Natural killer cell treated with Interleukin-12 subunit alpha and Interleukin-12 subunit beta and Interleukin-15 and Interleukin-18, amount 100 ng/mL, for 72 hours (primary cell): ENCODE measurements at regions not wholly inside any gene's neighbourhood (a gene's known extent, or its start where the extent isn't known, plus 50 kb on each side); places are given as distances from the start of the nearest gene placed in this dataset.

Source experiments
- ATAC-seq, 2 donors: fragments of 150-1000 bp; cut with Tn5 transposase in 1 of 2; sonication (Bioruptor Pico), chemical (Tn5 transposase) in 1 of 2; 2 replicates each; pipeline ENCODE4 v1.10.0; 2021
- DNase-seq: peaks from one replicate; pipeline ENCODE4 v3.0.0; 2022; ENCODE audit warnings: low spot score
- H3K27ac Mint-ChIP-seq, 2 donors: 1 replicate in 1 of 2; 2 replicates in 1 of 2; pipeline ENCODE4 v1.8.0; 2022; ENCODE audit warnings: mixed read lengths in 2 of 2, mild to moderate bottlenecking in 1 of 2, moderate library complexity in 1 of 2
- H3K27me3 Mint-ChIP-seq, 2 donors: 1 replicate in 1 of 2; 2 replicates in 1 of 2; pipeline ENCODE4 v1.8.0; 2022; ENCODE audit warnings: mixed read lengths in 2 of 2
- H3K36me3 Mint-ChIP-seq: one replicate; pipeline ENCODE4 v1.8.0; 2022; ENCODE audit warnings: mixed read lengths
- H3K4me1 Mint-ChIP-seq, 2 donors: 1 replicate in 1 of 2; 2 replicates in 1 of 2; pipeline ENCODE4 v1.8.0; 2022; ENCODE audit warnings: low read depth in 2 of 2, mixed read lengths in 2 of 2, mild to moderate bottlenecking in 1 of 2
- H3K4me3 Mint-ChIP-seq: one replicate; pipeline ENCODE4 v1.8.0; 2022; ENCODE audit warnings: mixed read lengths
- H3K9me3 Mint-ChIP-seq: 2 replicates; pipeline ENCODE4 v1.8.0; 2022; ENCODE audit warnings: mixed read lengths

- DNase-seq (no peak), ATAC-seq (no peak)
- Mint-ChIP-seq H3K27ac (no peak overlapping the region), H3K36me3 (peaks cover 4% of the 10 kb centered on the region), H3K4me3 (no peak overlapping the region), H3K27me3 (no peaks in the 10 kb centered on the region), H3K9me3 (peaks cover 3% of the 10 kb centered on the region), H3K4me1 (no peaks in the 10 kb centered on the region)
Measured at GRCh38 chr1:80072563-80072962, 1066.0 kb upstream of the ADGRL4 start.

GRCh38 chr1:80066060-80066459 lies 1059.5 kb upstream of the ADGRL4 start:
- H3K36me3 Mint-ChIP-seq: no peaks in the 10 kb centered on the region
- DNase-seq (no peak), ATAC-seq (no peak)
- H3K4me1 Mint-ChIP-seq: no peaks in the 10 kb centered on the region
- H3K4me3 Mint-ChIP-seq: no peak overlapping the region
- no peak overlapping the region for H3K27ac Mint-ChIP-seq
- H3K9me3 Mint-ChIP-seq: peaks cover 6% of the 10 kb centered on the region
- H3K27me3 Mint-ChIP-seq: no peaks in the 10 kb centered on the region

- Mint-ChIP-seq H3K36me3 (no peaks in the 10 kb centered on the region), H3K27me3 (no peaks in the 10 kb centered on the region), H3K9me3 (peaks cover 6% of the 10 kb centered on the region), H3K4me3 (no peak overlapping the region), H3K27ac (no peak overlapping the region), H3K4me1 (no peaks in the 10 kb centered on the region)
- ATAC-seq (no peak), DNase-seq (no peak)
Measured at GRCh38 chr1:80064524-80064923, 1058.0 kb upstream of the ADGRL4 start.

GRCh38 chr1:80059940-80060339 lies 1053.4 kb upstream of the ADGRL4 start:
- no peak for ATAC-seq

GRCh38 chr1:80056179-80056578 lies 1049.6 kb upstream of the ADGRL4 start:
- Mint-ChIP-seq H3K27me3 (no peaks in the 10 kb centered on the region), H3K4me1 (no peaks in the 10 kb centered on the region), H3K4me3 (no peak overlapping the region), H3K36me3 (no peaks in the 10 kb centered on the region), H3K27ac (no peak overlapping the region), H3K9me3 (peaks cover 5% of the 10 kb centered on the region)
- DNase-seq (no peak), ATAC-seq (no peak)

More at GRCh38 chr1:80059940-80060339, 1053.4 kb upstream of the ADGRL4 start:
- DNase-seq: no peak
- Mint-ChIP-seq H3K36me3 (no peaks in the 10 kb centered on the region), H3K27me3 (no peaks in the 10 kb centered on the region), H3K9me3 (peaks cover 5% of the 10 kb centered on the region), H3K4me1 (no peaks in the 10 kb centered on the region), H3K4me3 (no peak overlapping the region), H3K27ac (no peak overlapping the region)

GRCh38 chr1:80054129-80054528 lies 1047.6 kb upstream of the ADGRL4 start:
- H3K27ac Mint-ChIP-seq: no peak overlapping the region
- no peaks in the 10 kb centered on the region for H3K36me3 Mint-ChIP-seq
- no peaks in the 10 kb centered on the region for H3K27me3 Mint-ChIP-seq
- no peaks in the 10 kb centered on the region for H3K4me1 Mint-ChIP-seq
- no peak overlapping the region for H3K4me3 Mint-ChIP-seq
- DNase-seq (no peak), ATAC-seq (no peak)
- H3K9me3 Mint-ChIP-seq: peaks cover 5% of the 10 kb centered on the region

- no peak for DNase-seq
- H3K27ac Mint-ChIP-seq: no peak overlapping the region
Measured at GRCh38 chr1:80053613-80054012, 1047.1 kb upstream of the ADGRL4 start.

GRCh38 chr1:80050523-80050922 lies 1044.0 kb upstream of the ADGRL4 start:
- Mint-ChIP-seq H3K4me3 (no peak overlapping the region), H3K27ac (no peak overlapping the region), H3K4me1 (no peaks in the 10 kb centered on the region), H3K27me3 (no peaks in the 10 kb centered on the region), H3K9me3 (peaks cover 9% of the 10 kb centered on the region), H3K36me3 (no peaks in the 10 kb centered on the region)
- no peak for ATAC-seq
- DNase-seq: no peak

More at GRCh38 chr1:80053613-80054012, 1047.1 kb upstream of the ADGRL4 start:
- Mint-ChIP-seq H3K36me3 (no peaks in the 10 kb centered on the region), H3K27me3 (no peaks in the 10 kb centered on the region), H3K4me1 (no peaks in the 10 kb centered on the region), H3K4me3 (no peak overlapping the region), H3K9me3 (peaks cover 5% of the 10 kb centered on the region)
- no peak for ATAC-seq

- ATAC-seq (no peak), DNase-seq (no peak)
- H3K36me3 Mint-ChIP-seq: no peaks in the 10 kb centered on the region
- H3K9me3 Mint-ChIP-seq: peaks cover 9% of the 10 kb centered on the region
- no peaks in the 10 kb centered on the region for H3K27me3 Mint-ChIP-seq
- H3K4me1 Mint-ChIP-seq: no peaks in the 10 kb centered on the region
- H3K27ac Mint-ChIP-seq: no peak overlapping the region
- no peak overlapping the region for H3K4me3 Mint-ChIP-seq
Measured at GRCh38 chr1:80050085-80050484, 1043.6 kb upstream of the ADGRL4 start.

GRCh38 chr1:80048716-80049115 lies 1042.2 kb upstream of the ADGRL4 start:
- ATAC-seq (no peak), DNase-seq (no peak)
- no peaks in the 10 kb centered on the region for H3K4me1 Mint-ChIP-seq
- no peaks in the 10 kb centered on the region for H3K36me3 Mint-ChIP-seq
- H3K27me3 Mint-ChIP-seq: no peaks in the 10 kb centered on the region
- no peak overlapping the region for H3K4me3 Mint-ChIP-seq
- no peak overlapping the region for H3K27ac Mint-ChIP-seq
- H3K9me3 Mint-ChIP-seq: peaks cover 9% of the 10 kb centered on the region

- no peak overlapping the region for H3K27ac Mint-ChIP-seq
- no peaks in the 10 kb centered on the region for H3K4me1 Mint-ChIP-seq
- no peaks in the 10 kb centered on the region for H3K27me3 Mint-ChIP-seq
- H3K9me3 Mint-ChIP-seq: peaks cover 9% of the 10 kb centered on the region
- DNase-seq (no peak), ATAC-seq (no peak)
- H3K4me3 Mint-ChIP-seq: no peak overlapping the region
- H3K36me3 Mint-ChIP-seq: peaks cover 1% of the 10 kb centered on the region
Measured at GRCh38 chr1:80047791-80048190, 1041.3 kb upstream of the ADGRL4 start.

- Mint-ChIP-seq H3K27me3 (no peaks in the 10 kb centered on the region), H3K27ac (no peak overlapping the region), H3K4me3 (no peak overlapping the region), H3K9me3 (peaks cover 19% of the 10 kb centered on the region), H3K36me3 (peaks cover 14% of the 10 kb centered on the region), H3K4me1 (no peaks in the 10 kb centered on the region)
- DNase-seq (no peak), ATAC-seq (no peak)
Measured at GRCh38 chr1:80044662-80045061, 1038.1 kb upstream of the ADGRL4 start.

- Mint-ChIP-seq H3K36me3 (peaks cover 7% of the 10 kb centered on the region), H3K4me3 (no peak overlapping the region), H3K9me3 (peaks cover 28% of the 10 kb centered on the region), H3K27ac (no peak overlapping the region), H3K4me1 (no peaks in the 10 kb centered on the region), H3K27me3 (no peaks in the 10 kb centered on the region)
- DNase-seq (no peak), ATAC-seq (no peak)
Measured at GRCh38 chr1:80036690-80037432, 1030.3 kb upstream of the ADGRL4 start.

GRCh38 chr1:80023358-80023757 lies 1016.8 kb upstream of the ADGRL4 start:
- no peaks in the 10 kb centered on the region for H3K36me3 Mint-ChIP-seq
- no peak for ATAC-seq
- H3K27me3 Mint-ChIP-seq: no peaks in the 10 kb centered on the region
- DNase-seq: no peak
- H3K4me1 Mint-ChIP-seq: no peaks in the 10 kb centered on the region
- H3K4me3 Mint-ChIP-seq: no peak overlapping the region
- H3K27ac Mint-ChIP-seq: no peak overlapping the region
- H3K9me3 Mint-ChIP-seq: peaks cover 7% of the 10 kb centered on the region

- Mint-ChIP-seq H3K27ac (no peak overlapping the region), H3K27me3 (no peaks in the 10 kb centered on the region), H3K36me3 (no peaks in the 10 kb centered on the region), H3K4me3 (no peak overlapping the region), H3K4me1 (no peaks in the 10 kb centered on the region), H3K9me3 (peaks cover 11% of the 10 kb centered on the region)
- no peak for ATAC-seq
- no peak for DNase-seq
Measured at GRCh38 chr1:80021891-80022290, 1015.4 kb upstream of the ADGRL4 start.
